Suprapubic skin (tissue), 4 donors: ENCODE measurements at regions not wholly inside any gene's neighbourhood (a gene's known extent, or its start where the extent isn't known, plus 50 kb on each side); places are given as distances from the start of the nearest gene placed in this dataset.

ENCODE experiments used
- DNase-seq, 2 donors: peaks; one replicate each; pipeline ENCODE4 v3.0.0-alpha.2; 2019; ENCODE audit warnings: low spot score in 2 of 2
- H3K27ac ChIP-seq: fragments of 200-600 bp; sonication (generic); one replicate; pipeline ENCODE4 v1.5.1; 2019
- H3K27me3 ChIP-seq: fragments of 200-600 bp; sonication (generic); one replicate; pipeline ENCODE4 v1.5.1; 2019
- H3K36me3 ChIP-seq: fragments of 200-600 bp; sonication (generic); one replicate; pipeline ENCODE4 v1.5.1; 2019
- H3K4me1 ChIP-seq: fragments of 200-600 bp; sonication (generic); one replicate; pipeline ENCODE4 v1.5.1; 2019
- H3K4me3 ChIP-seq: fragments of 200-600 bp; sonication (generic); one replicate; pipeline ENCODE4 v1.5.1; 2019; ENCODE audit warnings: mild to moderate bottlenecking
- H3K9me3 ChIP-seq: fragments of 200-600 bp; sonication (generic); one replicate; pipeline ENCODE4 v1.5.1; 2019
- CTCF ChIP-seq, 2 donors: fragments of 200-600 bp in 1 of 2; fragments of 450-650 bp in 1 of 2; sonication (generic) in 1 of 2; IDR thresholded peaks; one replicate each; pipeline ENCODE4 v1.5.1; 2016 to 2019; ENCODE audit warnings: antibody characterized with exemption in 2 of 2, mild to moderate bottlenecking in 1 of 2, moderate library complexity in 1 of 2
- EP300 ChIP-seq: sonication (generic); formaldehyde crosslinking; IDR thresholded peaks from one replicate; pipeline ENCODE4 v1.6.1; 2017; ENCODE audit warnings: antibody characterized with exemption
- POLR2A ChIP-seq, 2 donors: fragments of 450-650 bp; IDR thresholded peaks; one replicate each; pipeline ENCODE4 v1.6.1; 2017; ENCODE audit warnings: antibody characterized with exemption in 2 of 2, mild to moderate bottlenecking in 2 of 2, moderate library complexity in 2 of 2
- POLR2AphosphoS5 ChIP-seq, 3 donors: sonication (generic); formaldehyde crosslinking; IDR thresholded peaks; one replicate each; pipeline ENCODE4 v1.6.1; 2017; ENCODE audit warnings: antibody characterized with exemption in 3 of 3
- WGBS: methylation state at CpG from one replicate; pipeline ENCODE4 v1.1.5; 2018; 5-methylcytosine and 5-hydroxymethylcytosine counted together

GRCh38 chr2:19664646-19665045, 237.1 kb downstream of the TTC32 start:
- Histone ChIP-seq H3K36me3 (no peaks in the 10 kb centered on the region), H3K27ac (no peak overlapping the region), H3K4me3 (no peak overlapping the region), H3K4me1 (peaks cover 5% of the 10 kb centered on the region), H3K9me3 (no peaks in the 10 kb centered on the region), H3K27me3 (no peaks in the 10 kb centered on the region)
- WGBS: 57% methylated on average over 4 of the region's 4 CpGs
- no peak for DNase-seq
- TF ChIP-seq POLR2AphosphoS5 (IDR thresholded peaks at IDR 0.05): no peak
- no peak for TF ChIP-seq CTCF (IDR thresholded peaks at IDR 0.05)
- TF ChIP-seq EP300: no peak
- no peak for TF ChIP-seq POLR2A (IDR thresholded peaks at IDR 0.05)

GRCh38 chr2:19659024-19659792, 242.6 kb downstream of the TTC32 start:
- 58% methylated on average over 3 of the region's 3 CpGs for whole genome bisulfite sequencing
- no peaks in the 10 kb centered on the region for H3K9me3 ChIP-seq
- H3K4me3 ChIP-seq: no peak overlapping the region
- TF ChIP-seq POLR2A (IDR thresholded peaks at IDR 0.05) (no peak), CTCF (IDR thresholded peaks at IDR 0.05) (no peak), POLR2AphosphoS5 (IDR thresholded peaks at IDR 0.05) (no peak), EP300 (no peak)
- H3K27me3 ChIP-seq: no peaks in the 10 kb centered on the region
- no peaks in the 10 kb centered on the region for H3K36me3 ChIP-seq
- no peak for DNase-seq
- no peaks in the 10 kb centered on the region for H3K4me1 ChIP-seq
- no peak overlapping the region for H3K27ac ChIP-seq

GRCh38 chr2:19656011-19656410, 245.8 kb downstream of the TTC32 start:
- no peak for DNase-seq
- H3K27me3 ChIP-seq: no peaks in the 10 kb centered on the region
- H3K27ac ChIP-seq: no peak overlapping the region
- TF ChIP-seq POLR2AphosphoS5 (IDR thresholded peaks at IDR 0.05): no peak
- H3K9me3 ChIP-seq: no peaks in the 10 kb centered on the region
- H3K36me3 ChIP-seq: no peaks in the 10 kb centered on the region
- H3K4me1 ChIP-seq: peaks cover 3% of the 10 kb centered on the region
- WGBS: 100% methylated on average over 1 of the region's 1 CpG
- no peak overlapping the region for H3K4me3 ChIP-seq

GRCh38 chr2:19654310-19655090, 247.3 kb downstream of the TTC32 start:
- H3K4me1 ChIP-seq: peaks cover 11% of the 10 kb centered on the region
- WGBS: 87% methylated on average over 9 of the region's 9 CpGs
- H3K27ac ChIP-seq: no peak overlapping the region
- H3K27me3 ChIP-seq: no peaks in the 10 kb centered on the region
- H3K9me3 ChIP-seq: no peaks in the 10 kb centered on the region
- H3K4me3 ChIP-seq: no peak overlapping the region
- TF ChIP-seq CTCF (IDR thresholded peaks at IDR 0.05): no peak
- no peak for TF ChIP-seq POLR2A (IDR thresholded peaks at IDR 0.05)
- no peak for TF ChIP-seq POLR2AphosphoS5 (IDR thresholded peaks at IDR 0.05)
- TF ChIP-seq EP300: no peak
- no peaks in the 10 kb centered on the region for H3K36me3 ChIP-seq
- DNase-seq: no peak

GRCh38 chr2:19653509-19653908, 248.3 kb downstream of the TTC32 start:
- Histone ChIP-seq H3K9me3 (no peaks in the 10 kb centered on the region), H3K27me3 (no peaks in the 10 kb centered on the region), H3K4me1 (peaks cover 15% of the 10 kb centered on the region), H3K36me3 (no peaks in the 10 kb centered on the region), H3K4me3 (no peak overlapping the region), H3K27ac (no peak overlapping the region)
- TF ChIP-seq POLR2AphosphoS5 (IDR thresholded peaks at IDR 0.05) (no peak), CTCF (IDR thresholded peaks at IDR 0.05) (no peak), EP300 (no peak), POLR2A (IDR thresholded peaks at IDR 0.05) (no peak)
- WGBS: 91% methylated on average over 10 of the region's 10 CpGs
- no peak for DNase-seq
